HL-60 (cell line): ENCODE measurements at regions not wholly inside any gene's neighbourhood (a gene's known extent, or its start where the extent isn't known, plus 50 kb on each side); places are given as distances from the start of the nearest gene placed in this dataset.

ENCODE experiments used
- CTCF ChIP-seq: IDR thresholded peaks from one replicate; pipeline ENCODE4 v1.5.1; 2011; ENCODE audit warnings: low read length, control low read depth, inconsistent platforms; ENCODE audit not compliant: insufficient read depth
- POLR2AphosphoS5 ChIP-seq: IDR thresholded peaks from 2 replicates; pipeline ENCODE4 v1.6.1; 2012; ENCODE audit warnings: low read depth
- TF ChIP-seq, protein P1 (sequence below): IDR thresholded peaks from 2 replicates; pipeline ENCODE4 v1.6.1; 2012; ENCODE audit warnings: low read depth; ENCODE audit not compliant: insufficient replicate concordance

DNA sequence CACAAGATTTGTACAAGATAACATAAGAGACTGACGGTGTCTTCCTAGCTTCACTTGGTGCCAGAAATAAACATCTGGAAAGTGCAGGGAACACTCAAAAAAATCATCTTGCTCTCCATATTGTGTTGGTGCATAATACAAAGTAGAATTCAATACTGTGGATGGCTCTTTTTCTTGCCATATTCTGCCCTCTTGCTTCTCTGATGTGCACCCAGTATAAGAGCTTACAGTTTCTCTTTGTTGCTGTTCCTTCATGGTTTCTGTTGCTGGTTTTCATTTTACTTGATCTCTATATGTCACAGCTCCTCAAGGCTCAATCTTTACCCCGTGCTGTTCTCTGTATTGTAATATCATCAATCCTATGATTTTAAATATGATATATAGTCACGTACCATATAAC lies 528.5 kb upstream of the ZP4 start:
- no peak for TF ChIP-seq CTCF
- no peak for TF ChIP-seq POLR2AphosphoS5
- TF ChIP-seq, protein P1, sequence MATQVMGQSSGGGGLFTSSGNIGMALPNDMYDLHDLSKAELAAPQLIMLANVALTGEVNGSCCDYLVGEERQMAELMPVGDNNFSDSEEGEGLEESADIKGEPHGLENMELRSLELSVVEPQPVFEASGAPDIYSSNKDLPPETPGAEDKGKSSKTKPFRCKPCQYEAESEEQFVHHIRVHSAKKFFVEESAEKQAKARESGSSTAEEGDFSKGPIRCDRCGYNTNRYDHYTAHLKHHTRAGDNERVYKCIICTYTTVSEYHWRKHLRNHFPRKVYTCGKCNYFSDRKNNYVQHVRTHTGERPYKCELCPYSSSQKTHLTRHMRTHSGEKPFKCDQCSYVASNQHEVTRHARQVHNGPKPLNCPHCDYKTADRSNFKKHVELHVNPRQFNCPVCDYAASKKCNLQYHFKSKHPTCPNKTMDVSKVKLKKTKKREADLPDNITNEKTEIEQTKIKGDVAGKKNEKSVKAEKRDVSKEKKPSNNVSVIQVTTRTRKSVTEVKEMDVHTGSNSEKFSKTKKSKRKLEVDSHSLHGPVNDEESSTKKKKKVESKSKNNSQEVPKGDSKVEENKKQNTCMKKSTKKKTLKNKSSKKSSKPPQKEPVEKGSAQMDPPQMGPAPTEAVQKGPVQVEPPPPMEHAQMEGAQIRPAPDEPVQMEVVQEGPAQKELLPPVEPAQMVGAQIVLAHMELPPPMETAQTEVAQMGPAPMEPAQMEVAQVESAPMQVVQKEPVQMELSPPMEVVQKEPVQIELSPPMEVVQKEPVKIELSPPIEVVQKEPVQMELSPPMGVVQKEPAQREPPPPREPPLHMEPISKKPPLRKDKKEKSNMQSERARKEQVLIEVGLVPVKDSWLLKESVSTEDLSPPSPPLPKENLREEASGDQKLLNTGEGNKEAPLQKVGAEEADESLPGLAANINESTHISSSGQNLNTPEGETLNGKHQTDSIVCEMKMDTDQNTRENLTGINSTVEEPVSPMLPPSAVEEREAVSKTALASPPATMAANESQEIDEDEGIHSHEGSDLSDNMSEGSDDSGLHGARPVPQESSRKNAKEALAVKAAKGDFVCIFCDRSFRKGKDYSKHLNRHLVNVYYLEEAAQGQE: no peak
